ENCODE measurements at regions not wholly inside any gene's neighbourhood (a gene's known extent, or its start where the extent isn't known, plus 50 kb on each side); places are given as distances from the start of the nearest gene placed in this dataset.
A peak's percentile ranks its signal among the peaks of the same experiment; 100 is the strongest.

GRCh38 chr6:150667359-150667758 lies 67.7 kb downstream of the PLEKHG1 start:
- H3K27me3 ChIP-seq: no peaks in the 10 kb centered on the region
- no peaks in the 10 kb centered on the region for H3K36me3 ChIP-seq
- peaks cover 3 to 23% (median 22%) of the 10 kb centered on the region in 4 donors for H3K4me1 ChIP-seq
- TF ChIP-seq, protein P1, sequence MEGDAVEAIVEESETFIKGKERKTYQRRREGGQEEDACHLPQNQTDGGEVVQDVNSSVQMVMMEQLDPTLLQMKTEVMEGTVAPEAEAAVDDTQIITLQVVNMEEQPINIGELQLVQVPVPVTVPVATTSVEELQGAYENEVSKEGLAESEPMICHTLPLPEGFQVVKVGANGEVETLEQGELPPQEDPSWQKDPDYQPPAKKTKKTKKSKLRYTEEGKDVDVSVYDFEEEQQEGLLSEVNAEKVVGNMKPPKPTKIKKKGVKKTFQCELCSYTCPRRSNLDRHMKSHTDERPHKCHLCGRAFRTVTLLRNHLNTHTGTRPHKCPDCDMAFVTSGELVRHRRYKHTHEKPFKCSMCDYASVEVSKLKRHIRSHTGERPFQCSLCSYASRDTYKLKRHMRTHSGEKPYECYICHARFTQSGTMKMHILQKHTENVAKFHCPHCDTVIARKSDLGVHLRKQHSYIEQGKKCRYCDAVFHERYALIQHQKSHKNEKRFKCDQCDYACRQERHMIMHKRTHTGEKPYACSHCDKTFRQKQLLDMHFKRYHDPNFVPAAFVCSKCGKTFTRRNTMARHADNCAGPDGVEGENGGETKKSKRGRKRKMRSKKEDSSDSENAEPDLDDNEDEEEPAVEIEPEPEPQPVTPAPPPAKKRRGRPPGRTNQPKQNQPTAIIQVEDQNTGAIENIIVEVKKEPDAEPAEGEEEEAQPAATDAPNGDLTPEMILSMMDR (IDR thresholded peaks at IDR 0.05): no peak
- TF ChIP-seq EP300 (IDR thresholded peaks at IDR 0.05) (no peak), POLR2A (IDR thresholded peaks at IDR 0.05) (no peak)
- H3K9me3 ChIP-seq: no peaks in the 10 kb centered on the region
- H3K27ac ChIP-seq: peak overlapping the region in 3 of 4 donors; percentile 28 to 69 (median 53)
- no peak overlapping the region for H3K4me3 ChIP-seq
- DNase-seq (ENCODE audit: low spot score in 2 of 2): no peak
- WGBS, 2 donors: 41 to 51% methylated on average over 1 of the region's 1 CpG

GRCh38 chr6:150667977-150668716 lies 68.5 kb downstream of the PLEKHG1 start:
- H3K4me3 ChIP-seq: no peak overlapping the region

GRCh38 chr6:150668900-150669302 lies 69.2 kb downstream of the PLEKHG1 start:
- Histone ChIP-seq H3K4me1 (peaks cover 3 to 32% (median 22%) of the 10 kb centered on the region in 4 donors), H3K27ac (peak overlapping the region in 3 of 4 donors; percentile 28 to 69 (median 53)), H3K9me3 (no peaks in the 10 kb centered on the region), H3K36me3 (no peaks in the 10 kb centered on the region), H3K4me3 (no peak overlapping the region), H3K27me3 (no peaks in the 10 kb centered on the region)
- 10 to 31% methylated on average over 1 of the region's 1 CpG for WGBS, 2 donors
- no peak for DNase-seq (ENCODE audit: low spot score in 2 of 2)
- TF ChIP-seq EP300 (IDR thresholded peaks at IDR 0.05) (no peak), POLR2A (IDR thresholded peaks at IDR 0.05) (no peak)
- TF ChIP-seq, protein P1 (IDR thresholded peaks at IDR 0.05): no peak

More at GRCh38 chr6:150667977-150668716, 68.5 kb downstream of the PLEKHG1 start:
- 19 to 20% methylated on average over 8 of the region's 8 CpGs for WGBS, 2 donors
- Histone ChIP-seq H3K27me3 (no peaks in the 10 kb centered on the region), H3K36me3 (no peaks in the 10 kb centered on the region), H3K27ac (peak overlapping the region in 3 of 4 donors; percentile 28 to 69 (median 53)), H3K9me3 (no peaks in the 10 kb centered on the region), H3K4me1 (peaks cover 3 to 29% (median 22%) of the 10 kb centered on the region in 4 donors)
- TF ChIP-seq EP300 (IDR thresholded peaks at IDR 0.05) (peak in 1 of 2 donors; percentile 75), POLR2A (IDR thresholded peaks at IDR 0.05) (no peak)
- TF ChIP-seq, protein P1 (IDR thresholded peaks at IDR 0.05): peak in 1 of 5 experiments; percentile 26
- DNase-seq (ENCODE audit: low spot score in 2 of 2): peak; percentile 96 to 98

- Histone ChIP-seq H3K27ac (no peak overlapping the region), H3K9me3 (no peaks in the 10 kb centered on the region), H3K27me3 (no peaks in the 10 kb centered on the region), H3K36me3 (no peaks in the 10 kb centered on the region), H3K4me1 (peaks cover 3 to 32% (median 22%) of the 10 kb centered on the region in 4 donors), H3K4me3 (no peak overlapping the region)
- WGBS, 2 donors: 93 to 95% methylated on average over 7 of the region's 7 CpGs
- DNase-seq (ENCODE audit: low spot score in 2 of 2): no peak
- TF ChIP-seq POLR2A (IDR thresholded peaks at IDR 0.05) (no peak), EP300 (IDR thresholded peaks at IDR 0.05) (no peak)
- TF ChIP-seq, protein P1 (IDR thresholded peaks at IDR 0.05): no peak
Observed at GRCh38 chr6:150670311-150670710, 70.6 kb downstream of the PLEKHG1 start.

GRCh38 chr6:150672800-150673199 lies 73.1 kb downstream of the PLEKHG1 start:
- Histone ChIP-seq H3K27me3 (no peaks in the 10 kb centered on the region), H3K27ac (no peak overlapping the region), H3K4me3 (no peak overlapping the region), H3K36me3 (no peaks in the 10 kb centered on the region), H3K4me1 (peaks cover 3 to 25% (median 16%) of the 10 kb centered on the region in 4 donors), H3K9me3 (no peaks in the 10 kb centered on the region)
- 19 to 35% methylated on average over 2 of the region's 2 CpGs for WGBS, 2 donors
- TF ChIP-seq, protein P1 (IDR thresholded peaks at IDR 0.05): no peak
- no peak for TF ChIP-seq EP300 (IDR thresholded peaks at IDR 0.05)
- TF ChIP-seq POLR2A (IDR thresholded peaks at IDR 0.05): no peak
- DNase-seq (ENCODE audit: low spot score in 2 of 2): no peak
